GM19395 (cell line): ENCODE measurements at regions not wholly inside any gene's neighbourhood (a gene's known extent, or its start where the extent isn't known, plus 50 kb on each side); places are given as distances from the start of the nearest gene placed in this dataset.
A peak's percentile ranks its signal among the peaks of the same experiment; 100 is the strongest.

ENCODE experiments used
- ATAC-seq: cut with Tn5 transposase; IDR thresholded peaks from one replicate; pipeline ENCODE4 v1.9.1; 2021; ENCODE audit warnings: mild to moderate bottlenecking, moderate library complexity; ENCODE audit not compliant: unreplicated experiment

GRCh38 chrX:13906093-13906492, 89.2 kb upstream of the GPM6B start:
- no peak for ATAC-seq

- ATAC-seq: no peak
Measured at GRCh38 chrX:13903405-13903804, 86.5 kb upstream of the GPM6B start.

DNA sequence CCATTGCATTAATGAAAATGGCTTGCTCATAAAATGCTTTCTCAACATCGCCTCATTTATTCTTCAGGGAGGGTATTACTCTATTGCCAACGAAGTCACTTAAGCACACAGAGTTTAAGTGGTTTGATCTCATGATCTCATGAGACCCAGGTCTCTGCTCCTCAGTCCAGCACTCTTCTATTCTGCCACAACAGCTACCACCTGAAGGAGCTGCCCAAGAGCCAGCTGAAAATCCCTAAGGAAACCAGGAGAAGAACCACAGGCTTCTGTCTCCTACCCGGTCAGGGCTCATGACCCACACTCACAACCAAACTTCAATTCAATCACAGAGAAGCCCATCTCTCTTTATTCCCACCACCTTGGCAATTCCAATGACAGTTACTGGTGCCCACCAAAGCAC, 85.5 kb upstream of the GPM6B start:
- no peak for ATAC-seq

DNA sequence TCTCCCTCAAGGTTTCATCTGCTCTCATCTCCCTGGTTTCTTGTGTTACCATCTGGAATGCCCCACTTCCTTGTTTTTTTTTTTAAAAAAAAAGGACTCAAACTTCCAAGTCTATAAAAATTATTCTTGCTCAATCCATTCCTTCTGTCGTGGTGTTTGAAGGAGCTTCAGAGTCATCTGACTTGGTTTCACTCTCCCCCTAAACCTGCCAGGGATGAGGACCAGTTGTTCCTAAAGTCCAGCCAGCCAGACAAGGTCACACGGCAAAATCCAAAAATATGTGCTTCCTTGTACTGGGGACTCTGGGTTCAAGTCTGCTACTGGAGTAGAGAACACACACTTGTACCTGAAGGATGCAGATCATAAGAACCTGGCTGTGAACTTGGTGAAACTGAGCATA, 84.5 kb upstream of the GPM6B start:
- ATAC-seq: no peak

- ATAC-seq: no peak
Measured at GRCh38 chrX:13900351-13900750, 83.5 kb upstream of the GPM6B start.

- no peak for ATAC-seq
Measured at GRCh38 chrX:13899607-13900006, 82.7 kb upstream of the GPM6B start.

GRCh38 chrX:13898603-13899002, 81.7 kb upstream of the GPM6B start:
- no peak for ATAC-seq

DNA sequence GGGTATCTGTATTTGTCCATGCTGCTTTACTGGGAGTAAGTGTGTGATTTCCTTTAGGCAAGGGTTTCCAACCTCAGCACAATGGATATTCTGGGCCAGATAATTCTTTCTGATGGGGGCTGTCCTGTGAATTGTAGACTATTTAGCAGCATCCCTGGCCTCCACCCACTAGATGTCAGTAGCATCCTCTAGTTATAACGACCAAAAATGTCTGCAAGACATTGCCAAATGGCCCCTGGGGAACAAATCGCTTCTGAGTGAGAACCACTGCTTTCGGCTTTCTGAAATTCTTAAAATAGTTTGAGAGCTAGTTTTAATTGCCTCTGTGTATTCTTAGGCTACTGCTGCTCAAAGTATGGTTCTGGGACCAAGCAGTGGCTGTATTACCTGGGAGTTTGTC, 81.2 kb upstream of the GPM6B start:
- peak; percentile 73 for ATAC-seq

- no peak for ATAC-seq
Measured at GRCh38 chrX:13897566-13897965, 80.7 kb upstream of the GPM6B start.

- no peak for ATAC-seq
Measured at GRCh38 chrX:13894888-13895565, 78.1 kb upstream of the GPM6B start.

- no peak for ATAC-seq
Measured at GRCh38 chrX:13893826-13894225, 76.9 kb upstream of the GPM6B start.

DNA sequence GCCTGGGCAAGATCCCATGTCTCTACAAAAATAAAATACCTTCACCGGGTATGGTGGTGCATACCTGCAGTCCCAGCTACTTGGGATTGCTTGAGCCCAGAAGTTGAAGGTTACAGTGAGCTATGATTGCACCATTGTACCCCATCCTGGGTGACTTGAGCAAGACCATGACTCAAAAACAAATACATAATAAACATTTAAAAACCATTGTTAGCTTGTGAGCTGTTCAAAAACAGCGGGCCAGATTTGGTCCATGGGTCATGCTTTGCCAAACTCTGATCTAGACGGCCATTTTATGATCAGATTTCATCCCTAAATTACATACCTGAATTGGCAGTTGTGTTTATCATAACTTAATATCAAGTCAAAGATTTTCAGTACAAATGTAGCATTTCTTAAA, 76.0 kb upstream of the GPM6B start:
- ATAC-seq: no peak

- ATAC-seq: no peak
Measured at GRCh38 chrX:13891377-13892140, 74.7 kb upstream of the GPM6B start.

- no peak for ATAC-seq
Measured at GRCh38 chrX:13890806-13891205, 73.9 kb upstream of the GPM6B start.

GRCh38 chrX:13888284-13888683, 71.4 kb upstream of the GPM6B start:
- ATAC-seq: no peak

- no peak for ATAC-seq
Measured at GRCh38 chrX:13885591-13885990, 68.7 kb upstream of the GPM6B start.

GRCh38 chrX:13876652-13877051, 59.8 kb upstream of the GPM6B start:
- ATAC-seq: no peak

DNA sequence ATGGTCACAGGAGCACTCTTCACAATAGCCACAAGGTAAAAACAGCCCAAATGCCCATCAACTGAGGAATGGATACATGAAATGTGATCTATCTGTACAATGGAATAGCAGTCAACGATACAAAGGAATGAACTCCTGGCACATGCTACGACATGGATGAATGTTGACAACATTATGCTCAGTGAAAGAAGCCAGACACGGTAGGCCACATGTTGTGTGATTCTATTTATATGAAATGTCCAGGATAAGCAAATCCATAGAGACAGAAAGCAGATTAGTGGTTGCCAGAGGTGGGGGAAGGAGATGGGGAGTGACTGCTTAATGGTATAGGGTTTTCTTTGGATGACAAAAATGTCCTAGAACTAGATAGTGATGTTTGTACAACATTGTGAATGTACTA, 58.7 kb upstream of the GPM6B start:
- ATAC-seq: no peak

DNA sequence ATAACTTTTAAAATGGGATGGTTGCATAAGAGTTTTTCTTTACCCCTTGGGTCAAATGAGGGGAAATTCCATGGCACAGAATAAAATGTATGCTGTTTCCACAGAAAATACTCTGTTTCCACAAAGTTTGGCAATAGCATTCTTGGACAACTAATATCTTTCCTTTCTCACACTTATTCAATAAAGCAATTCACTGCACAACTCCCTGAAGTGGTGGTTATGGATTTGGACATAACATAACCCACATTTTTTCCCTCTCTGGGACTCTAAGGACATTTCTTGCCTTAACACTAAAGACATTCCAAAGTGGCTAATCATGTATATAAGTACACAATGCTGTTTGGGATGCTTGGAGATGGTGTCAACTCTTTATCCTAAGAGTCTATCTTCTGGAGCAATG, 51.7 kb upstream of the GPM6B start:
- no peak for ATAC-seq
